NCI-H526 treated with DMSO at 0.1 percent for 48 hours (cell line): ENCODE measurements at regions not wholly inside any gene's neighbourhood (a gene's known extent, or its start where the extent isn't known, plus 50 kb on each side); places are given as distances from the start of the nearest gene placed in this dataset.
"Not testable (repeated sequence)": the region's sequence is repeated elsewhere in the genome, so short reads cannot be mapped to it uniquely, and the experiment has no call there.

Source experiments
- DNase-seq: peaks from one replicate; lab custom pipeline; 2025; lab: John Stamatoyannopoulos, UW

DNA sequence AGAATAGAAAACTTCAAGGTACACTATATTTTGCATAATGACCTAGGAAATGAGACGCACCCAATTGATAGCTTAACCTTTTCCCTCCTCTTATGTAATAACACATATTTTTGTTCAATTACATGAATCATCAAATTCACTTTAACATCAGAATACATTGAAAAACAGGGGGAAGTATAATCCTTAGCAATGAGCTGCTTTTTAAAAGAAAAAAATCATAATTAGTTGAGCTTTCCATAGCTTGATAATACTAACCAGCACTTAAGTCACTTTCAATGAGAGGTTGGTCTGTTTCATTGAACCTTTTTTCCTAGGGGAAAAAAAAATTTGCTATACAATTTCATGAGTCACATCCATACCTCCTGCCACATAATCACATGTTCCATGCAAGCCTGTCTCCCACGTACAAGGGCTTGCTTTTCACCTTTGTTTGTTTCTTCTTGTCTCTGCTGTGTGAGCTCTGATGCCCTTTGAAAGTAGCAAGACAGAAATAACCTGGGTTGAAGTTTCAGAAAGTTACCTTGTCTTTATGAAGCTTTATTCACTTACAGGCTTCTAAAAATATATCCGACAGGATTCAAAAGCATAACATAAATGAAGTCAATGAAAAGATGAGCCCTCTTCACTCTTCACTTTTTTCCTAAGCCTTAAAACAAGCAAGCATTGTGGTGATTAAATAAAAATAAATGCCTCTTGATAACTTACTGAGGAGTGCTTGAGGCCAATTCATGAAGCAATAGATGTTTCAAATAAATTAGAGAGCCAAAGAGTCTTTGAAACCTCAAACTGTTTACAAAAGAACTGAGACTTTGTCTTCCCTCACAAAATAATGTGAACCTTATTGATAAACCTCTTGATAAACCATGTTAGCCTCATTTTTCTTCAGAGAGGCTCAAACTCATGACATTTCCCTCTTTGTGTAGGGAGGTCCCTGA is 108.5 kb downstream of the FEM1C start:
- DNase-seq: no peak

- no peak for DNase-seq
Observed at GRCh38 chr5:115435065-115435777, 109.4 kb downstream of the FEM1C start.

- DNase-seq: no peak
Observed at GRCh38 chr5:115433918-115434317, 110.7 kb downstream of the FEM1C start.

DNA sequence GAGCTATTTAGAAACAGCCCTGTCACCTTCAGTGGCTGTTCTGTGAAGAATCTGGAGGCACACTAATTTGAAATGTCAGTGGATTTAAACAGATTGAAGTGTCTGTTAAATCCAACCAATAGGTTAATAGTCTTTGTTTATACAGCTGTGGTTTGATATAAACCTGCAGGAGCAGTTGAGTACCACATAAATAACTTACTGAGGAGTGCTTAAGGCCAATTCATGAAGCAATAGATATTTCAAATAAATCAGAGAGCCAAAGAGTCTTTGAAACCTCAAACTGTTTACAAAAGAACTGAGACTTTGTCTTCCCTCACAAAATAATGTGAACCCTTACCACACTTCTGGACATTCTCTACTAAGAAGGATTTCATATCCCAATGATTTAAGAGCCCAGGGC is 111.9 kb downstream of the FEM1C start:
- DNase-seq: no peak

- DNase-seq: no peak
Observed at GRCh38 chr5:115431116-115431515, 113.5 kb downstream of the FEM1C start.

GRCh38 chr5:115430374-115430773 is 114.2 kb downstream of the FEM1C start:
- no peak for DNase-seq

DNA sequence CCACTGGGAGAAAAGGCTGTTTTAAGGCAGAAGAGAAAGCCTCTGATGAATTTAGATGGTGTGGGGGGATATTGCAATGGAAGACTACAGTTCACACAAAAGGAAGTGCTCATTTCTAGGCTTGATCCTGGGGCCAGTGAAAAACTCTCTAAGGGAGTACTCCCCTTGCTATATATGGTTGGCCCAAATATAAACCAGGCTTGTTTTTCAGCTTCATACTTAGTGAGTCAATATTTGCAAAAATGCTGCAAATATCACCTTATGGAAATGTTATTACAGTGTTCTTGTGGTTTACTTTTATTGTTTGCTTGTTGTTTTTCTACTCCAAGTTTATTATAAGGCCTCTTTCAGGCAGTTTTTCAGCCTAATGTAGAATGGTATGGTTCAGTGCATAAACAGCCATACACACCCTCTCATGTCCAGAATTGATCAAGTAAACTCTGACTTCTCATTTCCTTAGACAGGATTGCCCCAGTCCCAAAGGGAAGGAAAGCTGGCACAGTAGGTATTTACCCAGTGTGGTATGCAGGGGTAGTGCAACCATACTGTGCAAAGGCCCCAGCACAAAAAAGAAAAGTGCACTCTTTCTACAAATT is 115.1 kb downstream of the FEM1C start:
- no peak for DNase-seq

DNA sequence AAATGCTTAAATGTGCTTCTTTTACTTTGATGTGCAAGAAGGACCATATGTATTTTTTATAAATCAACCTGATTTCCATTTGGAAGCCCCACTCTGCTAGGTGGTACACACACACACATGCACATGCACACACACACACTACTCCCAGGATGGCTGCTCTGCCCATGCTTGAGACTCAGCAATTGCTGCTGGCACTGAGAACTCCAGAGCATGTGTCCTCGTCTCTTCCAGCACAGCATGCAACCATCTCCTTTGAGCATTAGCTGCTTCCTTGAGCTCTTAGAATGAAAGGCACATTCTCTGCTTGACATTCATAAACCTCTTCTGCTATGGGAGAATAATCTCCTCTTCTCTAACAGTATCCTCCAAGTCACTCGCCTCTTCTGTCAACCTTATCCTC is 115.9 kb downstream of the FEM1C start:
- no peak for DNase-seq

- DNase-seq: no peak
Observed at GRCh38 chr5:115428248-115428647, 116.3 kb downstream of the FEM1C start.

- no peak for DNase-seq
Observed at GRCh38 chr5:115424446-115424845, 120.1 kb downstream of the FEM1C start.

- no peak for DNase-seq
Observed at GRCh38 chr5:115424030-115424429, 120.5 kb downstream of the FEM1C start.

DNA sequence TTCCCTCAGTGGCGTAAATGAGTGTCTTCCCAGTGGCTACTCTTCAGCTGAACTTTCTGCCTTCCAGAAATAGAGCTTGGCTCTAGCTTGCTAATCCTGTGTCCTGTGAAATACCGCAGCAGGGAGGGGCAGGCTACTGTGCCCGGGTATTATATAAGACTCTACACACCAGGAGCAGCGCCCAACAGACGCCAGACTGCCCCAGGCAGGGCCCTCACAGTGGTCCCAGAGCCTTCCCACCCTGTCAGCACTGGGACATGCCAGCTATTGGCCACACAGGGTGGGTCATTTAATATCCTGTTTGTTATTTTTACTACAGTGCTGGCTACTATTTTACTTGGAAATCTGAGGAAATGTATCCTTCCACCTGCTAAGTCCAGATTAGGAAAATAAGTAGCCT is 121.0 kb downstream of the FEM1C start:
- DNase-seq: no peak

DNA sequence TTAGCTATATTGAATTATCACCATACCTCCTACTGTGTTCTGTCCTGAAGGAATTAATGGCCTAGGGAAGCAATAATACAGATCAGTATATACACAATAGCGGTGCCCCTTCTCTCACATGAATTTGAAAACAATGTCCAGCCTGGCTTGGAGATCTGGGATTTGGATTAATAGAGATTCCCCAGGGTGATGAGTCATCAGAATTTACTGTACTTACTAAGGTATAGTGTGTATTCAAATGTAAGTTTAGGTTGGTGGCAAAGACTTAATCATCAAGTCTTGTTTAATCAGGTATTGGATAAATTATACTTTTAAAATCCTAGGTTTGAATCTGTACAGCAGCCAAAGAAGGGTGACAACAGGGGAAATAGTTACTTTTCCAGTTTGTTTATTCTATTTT is 121.5 kb downstream of the FEM1C start:
- no peak for DNase-seq

DNA sequence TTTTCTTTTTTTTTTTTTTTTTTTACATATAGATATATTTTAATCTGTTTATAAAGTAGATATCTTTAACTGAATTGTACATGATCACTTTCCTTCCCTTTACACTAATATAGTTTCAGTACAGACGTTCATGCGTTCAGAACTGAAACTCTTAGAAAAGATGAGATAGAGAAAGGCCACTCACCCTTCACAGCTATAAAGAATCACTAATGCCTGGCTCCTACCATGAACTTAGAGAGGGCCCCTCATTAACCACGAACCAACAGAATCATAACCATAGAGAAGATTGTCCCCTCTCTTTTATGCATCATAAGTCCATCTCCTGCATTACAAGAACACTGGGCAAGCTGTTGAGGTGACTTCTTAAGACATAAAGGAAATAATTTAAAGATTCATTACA is 123.8 kb downstream of the FEM1C start:
- not testable (repeated sequence) for DNase-seq

- no peak for DNase-seq
Observed at GRCh38 chr5:115419846-115420585, 123.6 kb upstream of the CCDC112 start.

- DNase-seq: no peak
Observed at GRCh38 chr5:115418788-115419187, 122.3 kb upstream of the CCDC112 start.

- DNase-seq: no peak
Observed at GRCh38 chr5:115417076-115417475, 120.6 kb upstream of the CCDC112 start.

- DNase-seq: no peak
Observed at GRCh38 chr5:115415143-115415491, 118.7 kb upstream of the CCDC112 start.

DNA sequence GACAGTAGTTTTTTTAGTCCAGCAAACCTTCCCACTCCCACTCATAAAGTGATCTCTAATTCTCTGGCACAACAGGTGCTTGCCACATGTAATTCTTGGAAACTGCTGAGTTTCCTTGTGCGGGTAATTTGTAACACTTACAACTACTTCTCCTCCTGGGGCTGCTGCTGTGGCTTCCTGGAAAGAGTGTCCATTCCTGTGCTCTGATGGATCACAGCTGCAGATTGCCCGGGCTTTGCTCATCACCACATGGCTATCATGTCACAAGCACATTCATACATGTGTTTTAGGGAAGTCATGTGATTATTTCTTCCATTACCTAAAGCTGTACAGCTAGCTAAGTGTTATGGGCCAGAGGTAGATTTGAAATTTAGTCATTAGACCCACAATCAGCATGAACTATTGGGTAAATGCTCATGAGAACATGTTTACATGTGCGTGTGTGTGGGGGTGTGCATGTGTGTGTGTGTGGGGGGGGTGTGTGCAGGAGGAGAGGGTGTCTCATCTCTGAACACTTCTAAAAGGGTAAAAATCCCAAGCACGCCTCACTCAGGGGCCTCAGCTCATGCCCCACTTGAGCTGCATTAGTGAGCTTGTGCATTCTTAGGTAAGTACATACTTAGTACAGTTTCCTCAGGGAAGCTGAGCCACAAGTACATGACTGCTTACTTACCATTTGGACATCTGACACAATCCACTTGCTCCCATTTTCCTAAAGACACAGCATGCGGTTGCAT is 118.1 kb upstream of the CCDC112 start:
- no peak for DNase-seq

DNA sequence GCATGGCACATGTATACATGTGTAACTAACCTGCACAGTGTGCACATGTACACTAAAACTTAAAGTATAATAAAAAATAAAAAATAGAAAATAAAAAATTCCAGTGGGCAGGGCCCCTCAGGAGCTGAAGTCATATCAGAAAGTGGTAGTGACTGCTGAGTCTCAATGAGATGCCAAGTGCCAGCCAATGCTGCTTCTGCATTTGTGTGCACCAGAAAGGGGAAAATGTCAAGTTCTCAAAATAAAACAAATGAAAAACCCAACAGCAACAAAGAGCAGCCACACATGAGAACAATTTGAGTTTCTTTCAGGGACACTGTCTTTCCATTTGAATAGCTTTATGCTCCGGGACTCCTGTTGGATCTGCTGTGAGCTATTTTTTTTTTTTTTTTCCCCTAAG is 117.2 kb upstream of the CCDC112 start:
- no peak for DNase-seq

DNA sequence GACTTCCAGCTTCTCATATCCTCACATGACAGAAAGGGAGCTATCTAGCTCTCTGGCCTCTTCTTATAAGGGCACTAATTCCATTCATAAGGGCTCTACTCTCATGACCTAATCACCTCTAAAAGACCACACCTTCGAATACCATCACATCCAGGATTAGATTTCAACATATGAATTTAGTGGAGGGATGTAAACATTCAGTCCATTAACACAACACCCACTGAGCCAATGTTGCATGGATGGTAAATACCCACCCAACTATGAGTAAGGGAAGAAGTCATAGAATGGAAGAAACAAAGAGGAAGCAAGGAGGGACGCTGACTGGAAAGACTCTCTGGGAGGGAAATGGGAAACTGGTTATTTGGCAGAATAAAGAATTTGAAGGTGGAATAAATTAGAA is 112.6 kb upstream of the CCDC112 start:
- no peak for DNase-seq
